Prostate gland (tissue), 2 donors: ENCODE measurements at regions not wholly inside any gene's neighbourhood (a gene's known extent, or its start where the extent isn't known, plus 50 kb on each side); places are given as distances from the start of the nearest gene placed in this dataset.
"Not testable (repeated sequence)": the region's sequence is repeated elsewhere in the genome, so short reads cannot be mapped to it uniquely, and the experiment has no call there.

Experiments used
- DNase-seq: peaks from one replicate; pipeline ENCODE4 v3.0.0-alpha.2; 2019; ENCODE audit warnings: low spot score
- H3K27ac ChIP-seq, 2 donors: fragments of 200-600 bp; sonication (generic); 2 replicates each; pipeline ENCODE4 v1.5.1; 2017 to 2019
- H3K27me3 ChIP-seq: fragments of 200-600 bp; sonication (generic); replicated peaks from 2 replicates; pipeline ENCODE4 v1.5.1; 2019; ENCODE audit not compliant: insufficient read depth
- H3K36me3 ChIP-seq, 2 donors: fragments of 200-600 bp; sonication (generic); 1 replicate in 1 of 2; 2 replicates in 1 of 2; pipeline versions ENCODE4 v1.5.1 to v1.8.1; 2017 to 2019
- H3K4me1 ChIP-seq: fragments of 200-600 bp; sonication (generic); replicated peaks from 2 replicates; pipeline ENCODE4 v1.5.1; 2019
- H3K4me3 ChIP-seq, 2 donors: fragments of 200-600 bp; sonication (generic); 2 replicates each; pipeline ENCODE4 v1.5.1; 2017 to 2019
- H3K9me3 ChIP-seq: fragments of 200-600 bp; sonication (generic); 2 replicates; pipeline ENCODE4 v1.5.1; 2017
- POLR2A ChIP-seq: fragments of 450-650 bp; IDR thresholded peaks from one replicate; pipeline ENCODE4 v1.6.1; 2016; ENCODE audit warnings: antibody characterized with exemption, mild to moderate bottlenecking
- POLR2AphosphoS5 ChIP-seq: sonication (generic); formaldehyde crosslinking; IDR thresholded peaks from one replicate; pipeline ENCODE4 v1.6.1; 2017; ENCODE audit warnings: antibody characterized with exemption
- WGBS: methylation state at CpG from one replicate; pipeline ENCODE4 v1.1.5; 2018; 5-methylcytosine and 5-hydroxymethylcytosine counted together
- intact Hi-C: fragments of 100-400 bp; cut with DNase I; formaldehyde crosslinking; loops from one replicate; pipeline ENCODE4 v1.14.2; 2022
- TF ChIP-seq, protein P1 (sequence below), 4 experiments: fragments of 200-600 bp in 2 of 4; fragments of 450-650 bp in 2 of 4; sonication (generic) in 2 of 4; IDR thresholded peaks; 1 replicate in 3 of 4; 2 replicates in 1 of 4; pipeline ENCODE4 v1.5.1; 2016 to 2019; ENCODE audit warnings: antibody characterized with exemption in 4 of 4, mild to moderate bottlenecking in 2 of 4, moderate library complexity in 2 of 4

DNA sequence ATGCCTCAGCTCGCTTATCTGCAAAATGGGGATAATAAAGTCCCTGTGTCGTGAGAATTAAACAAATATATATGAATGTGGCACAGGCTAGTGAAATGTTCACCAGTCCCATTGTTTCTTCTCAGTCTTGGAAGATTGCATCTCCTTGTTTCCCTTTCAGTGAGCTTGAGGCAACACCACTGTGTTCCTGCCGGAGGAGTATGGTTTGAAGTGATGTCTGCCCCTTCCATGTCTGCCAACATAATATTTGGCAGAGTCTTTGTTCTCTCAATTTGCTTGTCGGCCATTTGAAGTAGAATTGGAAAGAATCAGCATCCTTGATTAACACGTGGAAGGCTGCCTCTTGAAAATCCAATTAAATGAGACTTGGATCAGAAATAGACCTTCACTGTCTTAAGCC is 1088.5 kb upstream of the INTU start:
- no peaks in the 10 kb centered on the region for H3K9me3 ChIP-seq
- WGBS: 33% methylated on average over 5 of the region's 5 CpGs
- no peaks in the 10 kb centered on the region for H3K4me1 ChIP-seq
- H3K36me3 ChIP-seq: no peaks in the 10 kb centered on the region
- no peak overlapping the region for H3K4me3 ChIP-seq
- no peaks in the 10 kb centered on the region for H3K27me3 ChIP-seq
- TF ChIP-seq POLR2A (no peak), POLR2AphosphoS5 (no peak)
- TF ChIP-seq, protein P1, sequence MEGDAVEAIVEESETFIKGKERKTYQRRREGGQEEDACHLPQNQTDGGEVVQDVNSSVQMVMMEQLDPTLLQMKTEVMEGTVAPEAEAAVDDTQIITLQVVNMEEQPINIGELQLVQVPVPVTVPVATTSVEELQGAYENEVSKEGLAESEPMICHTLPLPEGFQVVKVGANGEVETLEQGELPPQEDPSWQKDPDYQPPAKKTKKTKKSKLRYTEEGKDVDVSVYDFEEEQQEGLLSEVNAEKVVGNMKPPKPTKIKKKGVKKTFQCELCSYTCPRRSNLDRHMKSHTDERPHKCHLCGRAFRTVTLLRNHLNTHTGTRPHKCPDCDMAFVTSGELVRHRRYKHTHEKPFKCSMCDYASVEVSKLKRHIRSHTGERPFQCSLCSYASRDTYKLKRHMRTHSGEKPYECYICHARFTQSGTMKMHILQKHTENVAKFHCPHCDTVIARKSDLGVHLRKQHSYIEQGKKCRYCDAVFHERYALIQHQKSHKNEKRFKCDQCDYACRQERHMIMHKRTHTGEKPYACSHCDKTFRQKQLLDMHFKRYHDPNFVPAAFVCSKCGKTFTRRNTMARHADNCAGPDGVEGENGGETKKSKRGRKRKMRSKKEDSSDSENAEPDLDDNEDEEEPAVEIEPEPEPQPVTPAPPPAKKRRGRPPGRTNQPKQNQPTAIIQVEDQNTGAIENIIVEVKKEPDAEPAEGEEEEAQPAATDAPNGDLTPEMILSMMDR (IDR thresholded peaks at IDR 0.05): no peak
- intact Hi-C loops: no loop called here
- no peak for DNase-seq
- H3K27ac ChIP-seq: no peak overlapping the region

GRCh38 chr4:126546197-126546596 is 1086.6 kb upstream of the INTU start:
- H3K9me3 ChIP-seq, H3K27me3 ChIP-seq, DNase-seq, H3K4me1 ChIP-seq, intact Hi-C loops, H3K36me3 ChIP-seq, H3K4me3 ChIP-seq, H3K27ac ChIP-seq: not testable (repeated sequence)
- WGBS: 96% methylated on average over 10 of the region's 10 CpGs

DNA sequence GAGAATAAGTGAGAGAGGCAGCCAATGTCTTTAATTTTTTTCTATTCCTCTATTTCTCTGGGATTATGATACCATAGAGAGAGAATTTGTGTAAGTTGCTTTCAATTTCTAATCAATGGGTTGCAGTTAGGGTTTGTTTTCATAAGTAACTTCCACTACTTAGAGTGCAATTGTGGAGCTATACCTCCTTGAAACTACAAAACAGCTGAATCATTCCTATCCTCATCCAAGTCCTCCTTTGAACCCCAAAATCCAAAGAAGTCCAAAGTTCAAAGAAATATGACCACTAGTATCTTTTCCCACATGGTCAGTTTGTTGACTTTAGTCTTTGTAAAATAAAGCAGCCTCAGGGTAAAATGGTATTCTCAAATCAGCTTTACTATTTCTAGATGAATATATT is 1085.4 kb upstream of the INTU start:
- no peak for DNase-seq
- Histone ChIP-seq H3K4me1 (no peaks in the 10 kb centered on the region), H3K4me3 (no peak overlapping the region), H3K36me3 (no peaks in the 10 kb centered on the region), H3K27ac (no peak overlapping the region), H3K27me3 (no peaks in the 10 kb centered on the region), H3K9me3 (no peaks in the 10 kb centered on the region)
- TF ChIP-seq POLR2A (no peak), POLR2AphosphoS5 (no peak)
- TF ChIP-seq, protein P1 (IDR thresholded peaks at IDR 0.05): no peak
- intact Hi-C loops: no loop called here

- TF ChIP-seq POLR2A: no peak
- TF ChIP-seq, protein P1 (IDR thresholded peaks at IDR 0.05): no peak
- no peak for TF ChIP-seq POLR2AphosphoS5
- DNase-seq: no peak
- H3K27ac ChIP-seq: no peak overlapping the region
- H3K27me3 ChIP-seq: no peaks in the 10 kb centered on the region
- no peaks in the 10 kb centered on the region for H3K9me3 ChIP-seq
- no peaks in the 10 kb centered on the region for H3K36me3 ChIP-seq
- no peak overlapping the region for H3K4me3 ChIP-seq
- H3K4me1 ChIP-seq: no peaks in the 10 kb centered on the region
- intact Hi-C loops: no loop called here
Observed at GRCh38 chr4:126548890-126549289, 1083.9 kb upstream of the INTU start.

GRCh38 chr4:126552321-126552720 is 1080.4 kb upstream of the INTU start:
- no peaks in the 10 kb centered on the region for H3K4me1 ChIP-seq
- H3K9me3 ChIP-seq: no peaks in the 10 kb centered on the region
- 2% methylated on average over 1 of the region's 1 CpG for WGBS
- no peak overlapping the region for H3K4me3 ChIP-seq
- intact Hi-C loops: no loop called here
- no peaks in the 10 kb centered on the region for H3K36me3 ChIP-seq
- no peak for DNase-seq
- TF ChIP-seq, protein P1 (IDR thresholded peaks at IDR 0.05): no peak
- TF ChIP-seq POLR2AphosphoS5 (no peak), POLR2A (no peak)
- no peak overlapping the region for H3K27ac ChIP-seq
- H3K27me3 ChIP-seq: no peaks in the 10 kb centered on the region
